Sigmoid colon (tissue), 6 donors: ENCODE measurements at regions not wholly inside any gene's neighbourhood (a gene's known extent, or its start where the extent isn't known, plus 50 kb on each side); places are given as distances from the start of the nearest gene placed in this dataset.

Experiments
- DNase-seq: peaks from one replicate; pipeline ENCODE4 v3.0.0-alpha.2; 2019
- H3K27ac ChIP-seq, 4 donors: fragments of 200-600 bp; sonication (generic); one replicate each; pipeline ENCODE4 v1.5.1; 2016 to 2019; ENCODE audit warnings: mild to moderate bottlenecking in 1 of 4
- H3K27me3 ChIP-seq, 3 donors: fragments of 200-600 bp; sonication (generic); one replicate each; pipeline ENCODE4 v1.5.1; 2019; ENCODE audit warnings: mild to moderate bottlenecking in 1 of 3
- H3K36me3 ChIP-seq, 4 donors: fragments of 200-600 bp; sonication (generic); one replicate each; pipeline ENCODE4 v1.5.1; 2016 to 2019
- H3K4me1 ChIP-seq, 4 donors: fragments of 200-600 bp; sonication (generic); one replicate each; pipeline ENCODE4 v1.5.1; 2017 to 2019
- H3K4me3 ChIP-seq, 4 donors: fragments of 200-600 bp; sonication (generic); one replicate each; pipeline ENCODE4 v1.5.1; 2017 to 2019; ENCODE audit warnings: mild to moderate bottlenecking in 2 of 4, moderate library complexity in 1 of 4
- H3K9me3 ChIP-seq, 4 donors: fragments of 200-600 bp in 3 of 4; sonication (generic) in 3 of 4; one replicate each; pipeline versions ENCODE4 v1.5.1 to v1.6.1; 2013 to 2019
- EP300 ChIP-seq, 4 donors: sonication (generic); formaldehyde crosslinking; IDR thresholded peaks; one replicate each; pipeline ENCODE4 v1.6.1; 2017; ENCODE audit warnings: antibody characterized with exemption in 4 of 4
- POLR2A ChIP-seq, 2 donors: fragments of 450-650 bp; IDR thresholded peaks; one replicate each; pipeline ENCODE4 v1.6.1; 2016; ENCODE audit warnings: antibody characterized with exemption in 2 of 2, mild to moderate bottlenecking in 2 of 2, moderate library complexity in 2 of 2
- POLR2AphosphoS5 ChIP-seq, 4 donors: sonication (generic); formaldehyde crosslinking; IDR thresholded peaks; one replicate each; pipeline ENCODE4 v1.6.1; 2017; ENCODE audit warnings: antibody characterized with exemption in 4 of 4
- WGBS, 2 donors: extraction: QIAGEN DNeasy Blood & Tissue Kit; methylation state at CpG; one replicate each; pipeline ENCODE4 v1.1.7; 2013; 5-methylcytosine and 5-hydroxymethylcytosine counted together
- intact Hi-C: fragments of 100-400 bp; cut with DNase I; formaldehyde crosslinking; loops from one replicate; pipeline ENCODE4 v1.15.1; 2023
- TF ChIP-seq, protein P1 (sequence below), 4 experiments: fragments of 450-650 bp in 3 of 4; fragments of 200-600 bp in 1 of 4; IDR thresholded peaks; one replicate each; pipeline ENCODE4 v1.5.1; 2016 to 2019; ENCODE audit warnings: antibody characterized with exemption in 4 of 4, mild to moderate bottlenecking in 3 of 4, moderate library complexity in 2 of 4
- donor health status: healthy with polysubstance abuse.
- donor health status: healthy.

- DNase-seq = no peak
- H3K27me3 ChIP-seq = no peaks in the 10 kb centered on the region
- no peaks in the 10 kb centered on the region for H3K36me3 ChIP-seq
- H3K4me1 ChIP-seq = no peaks in the 10 kb centered on the region
- intact Hi-C loops = no loop called here
- H3K4me3 ChIP-seq = no peak overlapping the region
- TF ChIP-seq, protein P1, sequence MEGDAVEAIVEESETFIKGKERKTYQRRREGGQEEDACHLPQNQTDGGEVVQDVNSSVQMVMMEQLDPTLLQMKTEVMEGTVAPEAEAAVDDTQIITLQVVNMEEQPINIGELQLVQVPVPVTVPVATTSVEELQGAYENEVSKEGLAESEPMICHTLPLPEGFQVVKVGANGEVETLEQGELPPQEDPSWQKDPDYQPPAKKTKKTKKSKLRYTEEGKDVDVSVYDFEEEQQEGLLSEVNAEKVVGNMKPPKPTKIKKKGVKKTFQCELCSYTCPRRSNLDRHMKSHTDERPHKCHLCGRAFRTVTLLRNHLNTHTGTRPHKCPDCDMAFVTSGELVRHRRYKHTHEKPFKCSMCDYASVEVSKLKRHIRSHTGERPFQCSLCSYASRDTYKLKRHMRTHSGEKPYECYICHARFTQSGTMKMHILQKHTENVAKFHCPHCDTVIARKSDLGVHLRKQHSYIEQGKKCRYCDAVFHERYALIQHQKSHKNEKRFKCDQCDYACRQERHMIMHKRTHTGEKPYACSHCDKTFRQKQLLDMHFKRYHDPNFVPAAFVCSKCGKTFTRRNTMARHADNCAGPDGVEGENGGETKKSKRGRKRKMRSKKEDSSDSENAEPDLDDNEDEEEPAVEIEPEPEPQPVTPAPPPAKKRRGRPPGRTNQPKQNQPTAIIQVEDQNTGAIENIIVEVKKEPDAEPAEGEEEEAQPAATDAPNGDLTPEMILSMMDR (IDR thresholded peaks at IDR 0.05) = no peak
- TF ChIP-seq POLR2A (IDR thresholded peaks at IDR 0.05) = no peak
- no peak for TF ChIP-seq EP300 (IDR thresholded peaks at IDR 0.05)
- TF ChIP-seq POLR2AphosphoS5 (IDR thresholded peaks at IDR 0.05) = no peak
- H3K9me3 ChIP-seq = no peaks in the 10 kb centered on the region
- WGBS, 2 donors = 79 to 85% methylated on average over 6 of the region's 6 CpGs
- H3K27ac ChIP-seq = no peak overlapping the region
Observed at GRCh38 chr17:51491416-51491815, 231.1 kb downstream of the UTP18 start.

DNA sequence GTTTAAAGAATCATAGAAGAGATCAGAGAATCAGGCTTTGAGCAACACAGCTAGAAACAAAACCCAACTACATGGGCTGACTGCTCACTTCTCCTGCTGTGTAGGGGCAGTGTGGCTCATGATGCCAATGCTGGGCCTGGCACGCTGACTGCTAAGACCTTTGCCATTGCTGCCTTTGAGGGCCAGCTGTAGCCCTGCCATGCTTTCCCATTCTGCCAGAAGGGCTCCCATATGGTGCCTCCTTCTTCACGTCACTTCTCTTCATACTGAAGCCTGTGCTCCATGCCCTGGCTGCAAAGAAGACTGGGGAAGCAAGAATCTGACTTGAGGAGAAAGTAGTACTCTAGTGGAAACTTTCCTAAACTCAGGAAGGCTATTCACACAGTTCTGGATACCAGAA lies 232.9 kb downstream of the UTP18 start:
- no peaks in the 10 kb centered on the region for H3K27me3 ChIP-seq
- DNase-seq = no peak
- H3K4me3 ChIP-seq = no peak overlapping the region
- H3K9me3 ChIP-seq = no peaks in the 10 kb centered on the region
- no peaks in the 10 kb centered on the region for H3K36me3 ChIP-seq
- no peak for TF ChIP-seq POLR2AphosphoS5 (IDR thresholded peaks at IDR 0.05)
- TF ChIP-seq, protein P1 (IDR thresholded peaks at IDR 0.05) = no peak
- no peak for TF ChIP-seq POLR2A (IDR thresholded peaks at IDR 0.05)
- no peak for TF ChIP-seq EP300 (IDR thresholded peaks at IDR 0.05)
- intact Hi-C loops = no loop called here
- no peaks in the 10 kb centered on the region for H3K4me1 ChIP-seq
- no peak overlapping the region for H3K27ac ChIP-seq
- WGBS, 2 donors = 89 to 93% methylated on average over 2 of the region's 2 CpGs

DNA sequence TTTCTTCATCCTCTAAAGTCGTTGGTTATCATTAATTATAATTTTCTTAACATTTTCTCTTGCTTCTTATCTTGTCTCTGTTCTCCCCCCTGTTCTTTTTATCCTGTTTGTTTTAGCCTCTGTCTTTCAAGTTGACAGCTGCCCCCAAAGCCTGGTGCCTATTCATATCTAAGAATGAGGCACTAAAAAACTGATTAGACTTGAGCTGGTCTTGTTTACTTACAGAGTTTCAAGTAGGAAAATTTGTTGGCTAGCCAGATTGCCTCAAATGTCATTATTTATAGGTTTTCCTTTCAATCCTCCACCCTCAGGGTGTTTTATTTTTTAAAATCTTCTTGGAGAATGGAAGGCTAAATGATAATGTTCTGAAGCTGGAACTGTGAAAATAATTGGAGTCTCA lies 236.0 kb downstream of the UTP18 start:
- DNase-seq = no peak
- Histone ChIP-seq H3K4me1 (no peaks in the 10 kb centered on the region), H3K9me3 (no peaks in the 10 kb centered on the region), H3K36me3 (no peaks in the 10 kb centered on the region), H3K4me3 (no peak overlapping the region), H3K27me3 (no peaks in the 10 kb centered on the region), H3K27ac (no peak overlapping the region)
- TF ChIP-seq EP300 (IDR thresholded peaks at IDR 0.05) = no peak
- TF ChIP-seq, protein P1 (IDR thresholded peaks at IDR 0.05) = no peak
- no peak for TF ChIP-seq POLR2A (IDR thresholded peaks at IDR 0.05)
- TF ChIP-seq POLR2AphosphoS5 (IDR thresholded peaks at IDR 0.05) = no peak
- intact Hi-C loops = no loop called here
- WGBS, 2 donors = 15 to 47% methylated on average over 1 of the region's 1 CpG

DNA sequence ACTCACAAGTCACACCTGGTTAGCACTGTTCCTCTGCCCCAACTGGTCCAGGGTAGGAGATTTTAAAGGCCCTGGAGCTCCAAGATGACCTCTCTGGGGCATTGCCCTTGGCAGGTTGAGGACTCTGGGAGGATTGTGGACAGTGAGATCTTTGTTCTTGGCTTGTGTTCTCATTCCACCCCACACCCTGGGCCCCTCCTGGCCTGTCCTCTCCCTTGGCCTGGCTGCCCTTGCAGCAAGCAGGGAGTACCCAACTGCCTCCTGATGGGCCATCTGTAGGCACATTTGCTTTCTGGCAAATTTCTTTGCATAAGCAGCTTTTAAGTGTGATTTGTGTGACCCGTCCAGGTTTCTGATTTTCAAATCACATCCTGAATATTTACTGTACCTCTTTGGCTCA lies 239.6 kb downstream of the UTP18 start:
- Histone ChIP-seq H3K36me3 (no peaks in the 10 kb centered on the region), H3K4me1 (no peaks in the 10 kb centered on the region), H3K4me3 (no peak overlapping the region), H3K27ac (no peak overlapping the region), H3K9me3 (no peaks in the 10 kb centered on the region), H3K27me3 (no peaks in the 10 kb centered on the region)
- WGBS, 2 donors = 74 to 86% methylated on average over 1 of the region's 1 CpG
- DNase-seq = no peak
- no peak for TF ChIP-seq POLR2A (IDR thresholded peaks at IDR 0.05)
- TF ChIP-seq POLR2AphosphoS5 (IDR thresholded peaks at IDR 0.05) = no peak
- TF ChIP-seq, protein P1 (IDR thresholded peaks at IDR 0.05) = no peak
- no peak for TF ChIP-seq EP300 (IDR thresholded peaks at IDR 0.05)
- intact Hi-C loops = no loop called here

- no peak overlapping the region for H3K4me3 ChIP-seq
- H3K9me3 ChIP-seq = no peaks in the 10 kb centered on the region
- no peaks in the 10 kb centered on the region for H3K27me3 ChIP-seq
- intact Hi-C loops = no loop called here
- 46 to 69% methylated on average over 1 of the region's 1 CpG for WGBS, 2 donors
- H3K4me1 ChIP-seq = no peaks in the 10 kb centered on the region
- TF ChIP-seq, protein P1 (IDR thresholded peaks at IDR 0.05) = no peak
- TF ChIP-seq POLR2AphosphoS5 (IDR thresholded peaks at IDR 0.05) = no peak
- TF ChIP-seq EP300 (IDR thresholded peaks at IDR 0.05) = no peak
- no peak for TF ChIP-seq POLR2A (IDR thresholded peaks at IDR 0.05)
- DNase-seq = no peak
- no peak overlapping the region for H3K27ac ChIP-seq
- no peaks in the 10 kb centered on the region for H3K36me3 ChIP-seq
Observed at GRCh38 chr17:51500454-51500853, 240.1 kb downstream of the UTP18 start.
